ENCODE measurements at regions not wholly inside any gene's neighbourhood (a gene's known extent, or its start where the extent isn't known, plus 50 kb on each side); places are given as distances from the start of the nearest gene placed in this dataset.

GRCh38 chr13:106355866-106356265, 179.6 kb downstream of the EFNB2 start:
- TF ChIP-seq REST (IDR thresholded peaks at IDR 0.05; ENCODE audit: low read depth), result no peak
- no peak for TF ChIP-seq YY1 (IDR thresholded peaks at IDR 0.05; ENCODE audit: low read depth)
- TF ChIP-seq RAD21 (IDR thresholded peaks at IDR 0.05; ENCODE audit: low read depth), result no peak
- TF ChIP-seq CREB1 (IDR thresholded peaks at IDR 0.05; ENCODE audit: low read depth), result no peak
- no peak for TF ChIP-seq EP300 (IDR thresholded peaks at IDR 0.05; ENCODE audit: borderline replicate concordance)
- TF ChIP-seq TEAD4 (IDR thresholded peaks at IDR 0.05), result no peak
- no peak for TF ChIP-seq NFIC (IDR thresholded peaks at IDR 0.05)
- no peak for TF ChIP-seq ZBTB7A (IDR thresholded peaks at IDR 0.05; ENCODE audit: low read depth)
- TF ChIP-seq MAX (IDR thresholded peaks at IDR 0.05), result no peak
- TF ChIP-seq CEBPB (IDR thresholded peaks at IDR 0.05), result no peak
- TF ChIP-seq EGR1 (IDR thresholded peaks at IDR 0.05), result no peak
- no peak for TF ChIP-seq TAF1 (IDR thresholded peaks at IDR 0.05; ENCODE audit: low read depth)
- no peak for TF ChIP-seq FOXM1 (IDR thresholded peaks at IDR 0.05; ENCODE audit: borderline replicate concordance, low read depth)
